OCI-LY3 (cell line): ENCODE measurements at regions not wholly inside any gene's neighbourhood (a gene's known extent, or its start where the extent isn't known, plus 50 kb on each side); places are given as distances from the start of the nearest gene placed in this dataset.

Experiments
- H2AFZ ChIP-seq: fragments of 200-600, 300-600 bp; shearing (Covaris generic); 2 replicates; pipeline ENCODE4 v1.6.0; 2014; ENCODE audit warnings: antibody characterized with exemption, low read depth, low read length
- H3K27ac ChIP-seq: fragments of 200-600, 300-600 bp; sonication (generic); 2 replicates; pipeline ENCODE4 v1.5.1; 2014; ENCODE audit warnings: mild to moderate bottlenecking, low read length, moderate library complexity, mixed read lengths
- H3K27me3 ChIP-seq: fragments of 200-600, 300-600 bp; sonication (generic); 2 replicates; pipeline ENCODE4 v1.6.1; 2014; ENCODE audit warnings: low read depth, low read length, mixed read lengths
- H3K36me3 ChIP-seq: fragments of 200-600, 300-600 bp; sonication (generic); replicated peaks from 2 replicates; pipeline ENCODE3; 2014; ENCODE audit warnings: low read depth, low read length, mixed read lengths
- H3K4me1 ChIP-seq: fragments of 300-600, 200-600 bp; sonication (generic); 2 replicates; pipeline ENCODE4 v1.6.1; 2014; ENCODE audit warnings: low read length, mixed read lengths
- H3K4me2 ChIP-seq: fragments of 200-600, 300-600 bp; sonication (generic); 2 replicates; pipeline ENCODE4 v1.6.1; 2014; ENCODE audit warnings: low read length, mixed read lengths
- H3K4me3 ChIP-seq: fragments of 300-600, 200-600 bp; sonication (generic); 2 replicates; pipeline ENCODE4 v1.5.1; 2014; ENCODE audit warnings: antibody characterized with exemption, mild to moderate bottlenecking, low read length, moderate library complexity
- H3K79me2 ChIP-seq: fragments of 300-600, 200-600 bp; shearing (Covaris generic); 2 replicates; pipeline ENCODE4 v1.6.1; 2014; ENCODE audit warnings: mild to moderate bottlenecking, low read length, mixed read lengths
- H3K9ac ChIP-seq: fragments of 300-600, 200-600 bp; shearing (Covaris generic); 2 replicates; pipeline ENCODE4 v1.6.0; 2014; ENCODE audit warnings: mild to moderate bottlenecking, low read length, moderate library complexity
- H3K9me3 ChIP-seq: fragments of 200-600, 300-600 bp; shearing (Covaris generic); 2 replicates; pipeline ENCODE4 v1.6.1; 2014; ENCODE audit warnings: low read length, mixed read lengths; ENCODE audit not compliant: insufficient read depth
- H4K20me1 ChIP-seq: fragments of 200-600, 300-600 bp; sonication (generic); 2 replicates; pipeline ENCODE4 v1.6.1; 2016; ENCODE audit warnings: low read length, mixed read lengths; ENCODE audit not compliant: insufficient read depth
- EZH2phosphoT487 ChIP-seq: fragments of 200-600 bp; shearing (Covaris generic); IDR thresholded peaks from 2 replicates; pipeline ENCODE4 v1.6.1; 2018; ENCODE audit warnings: antibody characterized with exemption, mixed run types, low read depth
- TF ChIP-seq, protein P1 (sequence below): fragments of 200-600, 300-600 bp; sonication (generic); IDR thresholded peaks from 2 replicates; pipeline ENCODE4 v1.5.1; 2014; ENCODE audit warnings: antibody characterized with exemption, low read length, low read depth

DNA sequence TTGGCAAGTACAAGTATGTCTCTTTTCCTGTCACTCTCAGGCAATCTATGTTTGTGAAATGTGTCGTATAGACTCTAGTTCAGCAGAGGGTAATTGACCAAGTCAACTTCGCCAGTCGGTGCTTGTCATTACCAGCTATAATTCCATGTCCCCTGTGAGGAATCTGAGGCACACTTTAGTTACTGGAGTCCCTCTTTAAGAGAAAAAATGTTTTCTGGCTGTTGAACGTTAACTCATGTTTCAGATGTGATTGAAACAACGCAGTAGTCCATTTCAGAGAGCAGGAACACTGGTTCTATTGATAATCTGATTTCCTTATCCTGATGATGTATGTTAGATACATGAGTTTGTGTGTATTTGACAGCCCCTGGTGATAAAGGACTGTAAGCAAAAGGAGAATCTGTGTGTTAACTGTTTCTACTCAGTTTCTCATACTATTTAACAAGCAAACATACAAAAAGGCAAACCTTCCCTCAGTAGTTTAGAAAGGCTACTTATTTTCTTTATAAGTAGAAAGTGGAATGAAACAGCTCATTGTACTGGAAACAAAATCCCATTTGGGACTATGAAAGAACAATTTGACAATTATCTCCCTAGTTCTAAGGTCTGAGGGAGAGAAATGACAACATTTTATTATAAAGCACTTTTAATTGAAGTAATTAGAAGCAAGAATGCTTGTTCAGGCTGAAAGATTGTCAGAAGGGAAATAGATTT is 161.1 kb upstream of the TRHDE start:
- Histone ChIP-seq H3K79me2 (no peaks in the 10 kb centered on the region), H3K4me2 (no peak overlapping the region), H3K4me3 (no peak overlapping the region), H3K27ac (no peak overlapping the region), H3K27me3 (no peaks in the 10 kb centered on the region), H2AFZ (no peak overlapping the region), H3K9ac (no peak overlapping the region), H4K20me1 (no peaks in the 10 kb centered on the region), H3K36me3 (no peaks in the 10 kb centered on the region), H3K9me3 (no peaks in the 10 kb centered on the region), H3K4me1 (no peaks in the 10 kb centered on the region)
- TF ChIP-seq, protein P1, sequence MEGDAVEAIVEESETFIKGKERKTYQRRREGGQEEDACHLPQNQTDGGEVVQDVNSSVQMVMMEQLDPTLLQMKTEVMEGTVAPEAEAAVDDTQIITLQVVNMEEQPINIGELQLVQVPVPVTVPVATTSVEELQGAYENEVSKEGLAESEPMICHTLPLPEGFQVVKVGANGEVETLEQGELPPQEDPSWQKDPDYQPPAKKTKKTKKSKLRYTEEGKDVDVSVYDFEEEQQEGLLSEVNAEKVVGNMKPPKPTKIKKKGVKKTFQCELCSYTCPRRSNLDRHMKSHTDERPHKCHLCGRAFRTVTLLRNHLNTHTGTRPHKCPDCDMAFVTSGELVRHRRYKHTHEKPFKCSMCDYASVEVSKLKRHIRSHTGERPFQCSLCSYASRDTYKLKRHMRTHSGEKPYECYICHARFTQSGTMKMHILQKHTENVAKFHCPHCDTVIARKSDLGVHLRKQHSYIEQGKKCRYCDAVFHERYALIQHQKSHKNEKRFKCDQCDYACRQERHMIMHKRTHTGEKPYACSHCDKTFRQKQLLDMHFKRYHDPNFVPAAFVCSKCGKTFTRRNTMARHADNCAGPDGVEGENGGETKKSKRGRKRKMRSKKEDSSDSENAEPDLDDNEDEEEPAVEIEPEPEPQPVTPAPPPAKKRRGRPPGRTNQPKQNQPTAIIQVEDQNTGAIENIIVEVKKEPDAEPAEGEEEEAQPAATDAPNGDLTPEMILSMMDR, result no peak
- no peak for TF ChIP-seq EZH2phosphoT487

DNA sequence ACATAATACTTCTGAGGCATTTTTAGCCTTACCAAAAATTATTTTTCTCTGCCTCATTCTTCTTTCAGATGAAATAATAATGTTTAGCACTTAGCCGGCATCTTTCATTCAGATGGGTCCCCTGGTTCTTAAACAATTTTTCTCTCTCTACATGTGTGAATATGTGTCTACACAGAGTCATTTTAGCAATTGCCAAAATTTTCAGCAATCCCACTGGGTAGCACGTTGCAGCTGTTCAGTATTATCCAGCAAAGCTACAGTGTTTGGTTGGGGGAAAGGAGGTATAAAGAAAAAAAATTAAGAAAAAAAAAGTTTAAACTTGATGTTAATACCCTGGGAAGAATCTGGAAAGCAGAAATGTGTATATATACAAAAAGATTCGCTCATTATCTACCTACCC is 160.5 kb upstream of the TRHDE start:
- H2AFZ ChIP-seq, result no peak overlapping the region
- no peak overlapping the region for H3K9ac ChIP-seq
- no peak overlapping the region for H3K4me3 ChIP-seq
- H3K4me1 ChIP-seq, result no peaks in the 10 kb centered on the region
- no peak overlapping the region for H3K4me2 ChIP-seq
- no peaks in the 10 kb centered on the region for H3K27me3 ChIP-seq
- no peaks in the 10 kb centered on the region for H3K79me2 ChIP-seq
- no peaks in the 10 kb centered on the region for H3K9me3 ChIP-seq
- no peak for TF ChIP-seq EZH2phosphoT487
- TF ChIP-seq, protein P1, result no peak
- H3K36me3 ChIP-seq, result no peaks in the 10 kb centered on the region
- no peaks in the 10 kb centered on the region for H4K20me1 ChIP-seq
- no peak overlapping the region for H3K27ac ChIP-seq

DNA sequence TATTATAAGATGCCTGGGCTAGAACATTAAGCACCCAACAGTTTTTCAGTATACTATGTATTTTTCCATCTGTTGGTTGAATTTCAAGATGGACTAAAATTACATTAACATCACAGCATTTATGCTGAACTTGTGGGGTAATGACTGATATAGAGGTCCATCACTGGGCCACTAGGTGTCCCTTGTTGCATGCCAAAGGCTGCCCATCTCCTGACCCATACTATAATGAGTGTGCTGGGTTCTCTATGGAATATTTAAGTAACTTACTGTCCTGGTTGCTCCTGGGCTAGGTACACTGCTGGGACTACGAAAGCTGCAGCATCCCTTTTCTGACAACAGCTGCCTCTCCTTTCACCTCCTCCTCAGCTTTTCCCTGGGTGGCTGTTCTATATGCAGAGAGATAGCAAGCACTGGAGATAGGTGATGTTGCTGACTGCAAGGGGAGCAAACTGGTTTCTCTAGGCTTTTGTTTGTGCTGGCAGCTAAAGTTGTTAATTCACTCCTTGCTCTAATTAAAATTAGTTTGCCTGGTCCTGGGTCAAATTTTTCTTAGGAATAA is 138.6 kb upstream of the TRHDE start:
- Histone ChIP-seq H3K4me3 (no peak overlapping the region), H3K4me1 (peaks cover 4% of the 10 kb centered on the region; the same call in 1 of the 2 replicates), H3K9ac (no peak overlapping the region), H3K36me3 (no peaks in the 10 kb centered on the region), H2AFZ (no peak overlapping the region), H4K20me1 (no peaks in the 10 kb centered on the region), H3K27me3 (peaks cover 7% of the 10 kb centered on the region; the same call in 1 of the 2 replicates), H3K27ac (no peak overlapping the region), H3K79me2 (no peaks in the 10 kb centered on the region), H3K9me3 (no peaks in the 10 kb centered on the region), H3K4me2 (no peak overlapping the region)
- TF ChIP-seq, protein P1, result no peak; the same call in 1 of the 2 replicates
- TF ChIP-seq EZH2phosphoT487, result no peak

DNA sequence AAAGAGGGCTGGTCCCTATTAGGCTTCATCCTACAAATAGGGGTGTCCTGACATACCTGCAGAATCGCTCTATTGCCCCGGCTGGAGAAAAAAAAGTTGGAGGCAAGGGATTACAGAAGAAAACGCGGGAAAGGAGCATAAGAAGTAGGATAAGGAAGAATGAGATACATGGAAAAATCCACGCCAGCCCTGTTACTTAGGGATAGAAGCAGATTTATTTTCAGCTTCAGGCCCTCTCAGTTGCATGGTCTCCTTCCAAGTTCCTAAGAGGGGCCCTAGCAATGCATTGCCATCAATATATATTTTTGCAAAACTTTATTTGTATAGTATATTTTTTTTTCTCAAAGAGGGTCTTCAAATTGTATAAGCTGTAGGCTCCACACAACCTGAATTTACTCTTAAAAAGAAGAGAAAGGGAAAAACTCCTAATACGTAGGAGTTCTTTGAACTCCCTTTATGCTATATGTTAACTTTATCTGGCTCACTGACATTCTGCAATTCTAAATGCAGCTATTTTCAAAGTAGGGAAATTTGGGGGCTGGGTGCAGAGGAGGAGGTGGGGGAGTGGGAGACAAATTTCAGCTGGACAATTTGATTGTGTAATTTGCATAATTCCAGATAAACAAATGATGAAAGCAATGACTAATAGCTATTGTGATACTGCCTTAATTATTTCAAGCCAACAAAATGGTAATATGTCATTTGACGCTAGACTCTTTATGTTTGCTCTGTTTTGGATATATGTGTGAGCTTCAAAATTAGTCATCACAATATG is 137.7 kb upstream of the TRHDE start:
- H3K4me1 ChIP-seq, result peaks cover 4% of the 10 kb centered on the region; the same call in 1 of the 2 replicates
- H3K27me3 ChIP-seq, result peaks cover 7% of the 10 kb centered on the region; the same call in 1 of the 2 replicates
- H4K20me1 ChIP-seq, result no peaks in the 10 kb centered on the region
- no peak overlapping the region for H3K4me2 ChIP-seq
- H3K79me2 ChIP-seq, result no peaks in the 10 kb centered on the region
- H2AFZ ChIP-seq, result no peak overlapping the region
- TF ChIP-seq, protein P1, result no peak
- TF ChIP-seq EZH2phosphoT487, result no peak
- no peak overlapping the region for H3K9ac ChIP-seq
- no peaks in the 10 kb centered on the region for H3K9me3 ChIP-seq
- no peak overlapping the region for H3K27ac ChIP-seq
- no peak overlapping the region for H3K4me3 ChIP-seq
- no peaks in the 10 kb centered on the region for H3K36me3 ChIP-seq
